ENCODE measurements at regions not wholly inside any gene's neighbourhood (a gene's known extent, or its start where the extent isn't known, plus 50 kb on each side); places are given as distances from the start of the nearest gene placed in this dataset.

GRCh38 chr3:168582503-168582902, 486.8 kb upstream of the GOLIM4 start:
- Histone ChIP-seq H3K27me3 (ENCODE audit: low read length) (no peaks in the 10 kb centered on the region), H4K20me1 (ENCODE audit: low read depth, low read length) (no peaks in the 10 kb centered on the region), H3K9me3 (ENCODE audit: insufficient read depth, low read length) (no peaks in the 10 kb centered on the region), H3K36me3 (ENCODE audit: low read length) (no peaks in the 10 kb centered on the region), H3F3A (ENCODE audit: insufficient read depth) (no peaks in the 10 kb centered on the region), H3K9me2 (replicated peaks; ENCODE audit: insufficient read depth, low read length) (no peaks in the 10 kb centered on the region), H3K79me2 (ENCODE audit: insufficient read depth, low read length) (no peaks in the 10 kb centered on the region), H3K4me3 (ENCODE audit: insufficient read depth, low read length, poor library complexity, severe bottlenecking) (no peak overlapping the region), H3K9ac (ENCODE audit: low read length) (no peak overlapping the region), H2AFZ (ENCODE audit: low read depth, low read length, severe bottlenecking) (no peak overlapping the region), H3K27ac (ENCODE audit: low read depth, low read length) (no peak overlapping the region), H3K4me2 (ENCODE audit: low read depth, low read length, poor library complexity, severe bottlenecking) (no peak overlapping the region)
- TF ChIP-seq EZH2phosphoT487 (conservative IDR thresholded peaks at IDR 0.05; ENCODE audit: low read length) (no peak), CTCF (IDR thresholded peaks at IDR 0.05; ENCODE audit: insufficient read depth, low read length, poor library complexity, severe bottlenecking) (no peak)

GRCh38 chr3:168581771-168582225, 486.1 kb upstream of the GOLIM4 start:
- Histone ChIP-seq H3K9me3 (ENCODE audit: insufficient read depth, low read length) (no peaks in the 10 kb centered on the region), H3K9ac (ENCODE audit: low read length) (no peak overlapping the region), H3K27ac (ENCODE audit: low read depth, low read length) (no peak overlapping the region), H3F3A (ENCODE audit: insufficient read depth) (no peaks in the 10 kb centered on the region), H3K9me2 (replicated peaks; ENCODE audit: insufficient read depth, low read length) (no peaks in the 10 kb centered on the region), H4K20me1 (ENCODE audit: low read depth, low read length) (no peaks in the 10 kb centered on the region), H3K4me2 (ENCODE audit: low read depth, low read length, poor library complexity, severe bottlenecking) (no peak overlapping the region), H3K27me3 (ENCODE audit: low read length) (no peaks in the 10 kb centered on the region), H2AFZ (ENCODE audit: low read depth, low read length, severe bottlenecking) (no peak overlapping the region), H3K36me3 (ENCODE audit: low read length) (no peaks in the 10 kb centered on the region), H3K79me2 (ENCODE audit: insufficient read depth, low read length) (no peaks in the 10 kb centered on the region), H3K4me3 (ENCODE audit: insufficient read depth, low read length, poor library complexity, severe bottlenecking) (no peak overlapping the region)
- TF ChIP-seq CTCF (IDR thresholded peaks at IDR 0.05; ENCODE audit: insufficient read depth, low read length, poor library complexity, severe bottlenecking), result no peak
- no peak for TF ChIP-seq EZH2phosphoT487 (conservative IDR thresholded peaks at IDR 0.05; ENCODE audit: low read length)

- Histone ChIP-seq H3K9ac (ENCODE audit: low read length) (no peak overlapping the region), H3K9me2 (replicated peaks; ENCODE audit: insufficient read depth, low read length) (no peaks in the 10 kb centered on the region)
Observed at GRCh38 chr3:168579010-168579409, 483.3 kb upstream of the GOLIM4 start.

More at GRCh38 chr3:168579010-168579409, 483.3 kb upstream of the GOLIM4 start:
- no peaks in the 10 kb centered on the region for H3K79me2 ChIP-seq (ENCODE audit: insufficient read depth, low read length)
- no peak overlapping the region for H3K27ac ChIP-seq (ENCODE audit: low read depth, low read length)
- no peaks in the 10 kb centered on the region for H3K27me3 ChIP-seq (ENCODE audit: low read length)
- no peaks in the 10 kb centered on the region for H3K36me3 ChIP-seq (ENCODE audit: low read length)
- TF ChIP-seq CTCF (IDR thresholded peaks at IDR 0.05; ENCODE audit: insufficient read depth, low read length, poor library complexity, severe bottlenecking), result no peak
- no peaks in the 10 kb centered on the region for H4K20me1 ChIP-seq (ENCODE audit: low read depth, low read length)
- no peak overlapping the region for H2AFZ ChIP-seq (ENCODE audit: low read depth, low read length, severe bottlenecking)
- no peak overlapping the region for H3K4me2 ChIP-seq (ENCODE audit: low read depth, low read length, poor library complexity, severe bottlenecking)
- H3F3A ChIP-seq (ENCODE audit: insufficient read depth), result no peaks in the 10 kb centered on the region
- no peak overlapping the region for H3K4me3 ChIP-seq (ENCODE audit: insufficient read depth, low read length, poor library complexity, severe bottlenecking)
- no peaks in the 10 kb centered on the region for H3K9me3 ChIP-seq (ENCODE audit: insufficient read depth, low read length)
